ENCODE measurements at regions not wholly inside any gene's neighbourhood (a gene's known extent, or its start where the extent isn't known, plus 50 kb on each side); places are given as distances from the start of the nearest gene placed in this dataset.

DNA sequence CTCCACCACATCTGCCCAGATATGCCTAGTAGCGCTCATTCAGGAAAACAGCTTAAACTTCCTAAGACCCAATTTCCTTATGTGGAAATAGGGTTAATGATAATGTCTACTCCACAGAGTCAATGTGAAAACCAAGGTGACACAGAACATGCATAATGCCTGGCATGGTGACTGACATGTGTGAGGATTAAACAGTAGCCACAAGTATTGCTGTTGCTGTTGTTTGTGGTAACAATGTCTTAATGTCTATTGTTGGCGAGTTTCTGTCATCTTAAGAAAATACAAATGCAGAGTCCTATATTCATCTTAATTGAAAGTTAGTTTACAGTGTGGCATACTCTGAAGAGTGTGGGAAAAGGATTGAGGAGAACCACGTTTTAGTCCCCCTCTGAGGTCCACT, 75.6 kb upstream of the NGF start:
- DNase-seq (ENCODE audit: low read depth) = no peak

DNA sequence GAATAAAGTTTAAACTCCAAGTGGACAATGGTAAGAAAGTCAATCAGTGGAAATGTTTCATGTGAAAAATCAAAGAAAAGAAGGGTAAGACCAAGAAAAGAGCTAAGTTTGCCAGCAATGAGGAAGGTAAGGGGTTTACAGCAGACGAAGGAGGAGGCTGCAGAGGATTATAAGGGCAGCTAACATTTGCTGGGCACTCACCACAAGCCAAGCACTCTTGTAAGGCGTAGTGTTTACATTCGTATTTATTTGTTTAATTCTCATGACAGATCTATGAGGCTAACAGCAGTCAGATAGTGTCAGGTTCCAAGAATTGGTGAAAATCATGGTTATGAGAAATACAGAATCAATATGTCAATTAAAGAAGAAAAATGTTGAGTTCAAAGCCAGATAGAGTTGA, 75.2 kb upstream of the NGF start:
- no peak for DNase-seq (ENCODE audit: low read depth)

DNA sequence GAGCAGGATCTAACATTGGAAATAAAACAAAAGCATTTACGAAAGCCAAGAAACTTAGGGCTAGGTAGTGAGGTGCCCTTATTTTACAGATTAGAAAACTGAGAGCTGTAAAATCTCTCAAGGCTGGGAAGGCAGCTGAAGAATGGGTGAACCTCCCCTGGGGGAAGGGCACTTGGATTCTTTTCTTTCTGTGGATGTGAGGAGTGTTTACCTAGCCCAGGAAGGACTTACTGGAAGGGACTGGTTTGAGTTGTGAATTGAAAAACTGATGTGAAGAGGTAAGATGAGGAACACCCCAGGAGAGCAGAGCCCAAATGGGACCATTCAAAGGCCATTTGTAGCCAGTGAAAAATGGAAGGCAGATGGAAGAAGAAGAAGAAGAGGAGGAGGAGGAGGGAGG, 74.7 kb upstream of the NGF start:
- no peak for DNase-seq (ENCODE audit: low read depth)

DNA sequence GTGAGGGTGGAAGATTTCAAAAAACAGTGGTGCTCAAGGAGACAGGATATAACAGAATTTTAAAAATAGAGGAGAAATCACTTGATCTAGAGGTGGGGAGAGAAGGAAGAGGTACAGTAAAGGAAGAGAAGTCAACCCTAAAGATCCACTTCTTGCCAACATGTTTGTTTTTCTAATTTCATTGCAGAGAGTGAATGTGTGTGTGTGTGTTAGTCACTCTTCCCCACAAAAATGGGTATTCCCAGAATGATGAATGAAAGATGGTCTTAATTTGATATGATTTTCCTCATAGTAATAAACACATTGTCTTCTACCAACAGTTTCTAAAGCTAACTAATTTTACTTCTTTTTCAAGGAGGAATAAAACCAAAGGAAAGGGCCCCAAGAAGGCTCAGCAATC, 74.2 kb upstream of the NGF start:
- no peak for DNase-seq (ENCODE audit: low read depth)

DNA sequence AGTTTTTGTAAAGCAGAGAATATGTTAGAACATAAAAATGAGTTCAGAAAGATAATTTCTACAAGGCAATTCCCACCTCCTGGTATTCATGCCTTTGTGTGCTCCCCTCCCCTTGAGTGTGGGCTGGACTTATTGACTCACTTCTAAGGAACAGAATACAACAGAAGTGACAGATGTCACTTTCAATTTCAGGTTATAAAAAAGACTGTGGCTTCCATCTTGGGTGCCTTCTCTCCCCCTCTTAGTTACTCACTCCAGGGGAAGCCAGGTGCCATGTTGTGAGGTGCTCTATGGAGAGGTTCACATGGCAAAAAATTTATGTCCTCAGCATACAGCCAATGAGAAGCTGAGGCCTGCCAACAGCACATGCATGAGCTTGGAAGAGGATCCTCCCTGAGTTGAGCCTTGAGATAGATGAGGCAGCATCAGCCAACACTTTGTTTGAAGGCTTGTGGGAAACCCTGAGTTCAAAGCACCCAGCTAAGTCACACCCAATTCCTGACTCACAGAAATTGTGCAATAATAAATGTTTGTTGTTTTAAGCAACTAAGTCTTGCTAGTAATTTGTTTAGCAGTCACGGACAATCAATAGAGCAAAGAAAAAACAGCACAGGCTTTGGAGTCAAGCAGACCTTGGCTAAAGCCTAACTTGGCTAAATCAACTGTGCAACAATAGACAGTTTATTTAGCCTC, 73.5 kb upstream of the NGF start:
- no peak for DNase-seq (ENCODE audit: low read depth)

DNA sequence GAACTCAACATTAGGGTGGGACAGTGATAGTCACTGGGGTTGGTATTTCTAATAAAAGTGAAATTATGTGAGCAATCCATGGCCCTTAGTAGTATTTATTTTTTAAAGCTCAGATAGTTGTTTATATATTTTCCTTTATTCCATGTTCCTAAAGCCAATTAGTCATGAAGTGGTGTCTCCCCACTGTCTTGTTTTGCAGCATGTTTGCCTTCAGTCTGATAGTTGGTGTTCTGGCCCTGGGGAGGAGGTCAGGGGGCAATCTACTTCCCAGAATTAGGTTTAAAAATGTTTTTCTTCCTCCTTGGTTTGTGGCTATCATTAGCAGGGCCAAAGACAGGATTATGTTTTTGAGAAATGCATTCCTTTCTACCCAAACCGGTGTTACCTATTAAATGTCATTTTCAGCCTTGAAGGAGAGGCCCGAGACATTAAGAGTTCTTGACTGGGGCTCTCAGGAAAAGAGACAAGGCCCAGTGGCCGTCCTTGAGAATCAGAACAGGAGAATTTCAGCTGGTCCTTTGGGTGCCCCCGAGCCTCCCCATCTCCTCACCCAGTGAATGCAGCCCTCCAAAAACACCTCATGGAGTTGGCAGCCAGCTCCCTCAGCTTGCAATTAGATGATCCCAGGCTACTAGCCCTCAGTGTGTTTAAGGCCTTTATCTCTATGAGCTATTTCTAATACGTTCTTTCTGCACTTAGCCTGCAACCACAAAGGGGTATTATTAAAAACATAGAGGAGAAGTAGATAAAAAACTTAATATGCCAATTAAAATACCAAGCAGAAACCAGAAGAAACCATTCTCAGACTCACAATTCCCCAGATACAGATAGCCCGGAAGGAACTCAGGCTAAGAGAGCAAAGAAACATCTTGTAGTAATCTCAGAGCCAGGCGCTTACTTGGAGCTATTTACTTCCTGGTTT, 71.3 kb upstream of the NGF start:
- no peak for DNase-seq (ENCODE audit: low read depth)

DNA sequence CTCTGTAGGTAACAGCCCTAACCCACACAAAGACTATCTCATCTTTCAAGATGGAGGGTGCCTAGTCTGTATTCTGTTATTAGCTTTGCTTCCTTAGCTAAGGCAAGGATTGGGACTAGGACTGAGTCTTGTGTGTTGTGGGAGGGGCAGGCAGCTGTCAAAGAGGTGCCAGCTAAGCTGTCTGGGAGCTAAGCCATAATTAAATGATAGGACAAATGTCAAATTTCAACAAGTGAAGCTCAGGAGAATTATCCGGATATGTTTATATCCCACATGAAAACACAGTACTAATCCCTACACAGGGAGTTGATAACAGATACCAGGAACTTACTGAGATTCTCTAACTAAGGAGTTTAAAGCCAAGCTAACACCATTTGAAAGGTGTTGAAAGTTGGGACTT, 70.5 kb upstream of the NGF start:
- DNase-seq (ENCODE audit: low read depth) = no peak

DNA sequence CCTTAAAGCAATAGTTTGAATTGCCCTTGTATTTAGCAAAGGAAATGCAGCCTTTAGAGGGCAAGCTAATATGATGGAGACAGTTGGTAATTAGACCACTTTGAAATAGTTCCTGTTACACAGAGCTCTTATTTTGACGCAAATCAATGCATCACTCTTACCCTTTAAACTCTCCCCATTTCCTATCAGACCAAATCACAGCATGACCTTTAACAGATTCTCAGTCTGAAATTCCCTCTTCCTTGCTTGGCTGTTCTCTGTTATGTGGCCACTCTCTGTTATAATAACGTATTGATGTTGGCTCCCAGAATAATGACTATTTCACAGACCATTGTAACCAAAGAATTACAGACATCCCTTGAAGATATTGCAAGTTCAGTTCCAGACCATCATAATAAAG, 66.9 kb upstream of the NGF start:
- DNase-seq (ENCODE audit: low read depth) = no peak

DNA sequence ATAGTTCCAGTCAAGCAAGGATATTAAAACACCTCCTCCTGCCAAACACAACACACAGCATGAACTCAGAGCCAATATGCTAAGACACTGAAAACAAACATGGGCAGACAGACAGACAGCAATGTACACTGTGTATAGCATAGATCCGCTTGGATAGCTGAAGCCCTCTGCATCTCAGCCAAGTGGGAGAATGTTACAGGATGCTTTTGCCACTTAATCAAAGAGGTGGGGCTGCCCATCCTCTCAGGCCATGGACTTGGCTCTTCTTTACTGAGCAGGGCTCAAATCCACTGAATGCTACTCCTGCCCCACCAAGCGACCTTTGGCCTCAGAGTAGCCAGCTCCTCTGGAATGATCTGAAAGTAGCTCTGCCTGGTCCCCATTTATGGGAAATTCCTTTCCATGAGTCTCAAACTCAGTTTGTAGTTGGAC, 64.7 kb upstream of the NGF start:
- DNase-seq (ENCODE audit: low read depth) = no peak

DNA sequence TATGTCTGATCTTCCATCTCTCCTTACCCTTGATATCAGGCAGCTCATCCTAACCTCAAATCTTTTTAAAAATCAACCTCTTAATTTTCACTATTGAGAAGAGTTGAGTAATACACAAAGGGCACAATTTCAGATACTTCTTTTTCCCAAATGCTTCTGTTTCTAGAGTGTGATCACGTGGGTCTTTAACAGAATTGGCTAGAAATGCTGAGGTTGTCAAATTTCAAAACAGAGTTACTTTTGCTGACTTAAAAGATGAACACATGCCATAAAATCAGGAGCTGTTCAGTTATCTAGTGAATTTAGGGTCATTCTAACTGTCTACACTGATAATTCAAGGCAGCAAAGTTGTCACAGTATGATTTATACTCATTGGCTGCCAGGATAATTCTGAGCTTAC, 63.6 kb upstream of the NGF start:
- no peak for DNase-seq (ENCODE audit: low read depth)

DNA sequence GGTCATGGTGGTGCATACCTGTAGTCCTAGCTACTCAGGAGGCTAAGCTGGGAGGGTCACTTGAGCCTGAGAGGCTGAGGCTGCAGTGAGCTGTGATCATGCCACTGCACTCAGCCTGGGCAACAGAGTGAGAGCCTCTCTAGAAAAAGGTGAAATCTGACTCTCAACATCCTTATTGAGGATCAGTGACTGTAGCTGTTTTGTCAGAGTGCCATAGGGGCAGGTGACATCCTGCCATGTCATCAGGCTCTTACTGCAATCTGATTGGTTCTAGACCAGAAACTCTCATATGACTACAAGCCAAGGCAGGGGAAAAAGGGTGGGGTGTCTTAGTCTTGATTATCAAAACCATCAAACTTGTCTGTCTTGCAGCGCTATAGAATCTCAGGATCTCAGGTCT, 62.8 kb upstream of the NGF start:
- DNase-seq (ENCODE audit: low read depth) = no peak

DNA sequence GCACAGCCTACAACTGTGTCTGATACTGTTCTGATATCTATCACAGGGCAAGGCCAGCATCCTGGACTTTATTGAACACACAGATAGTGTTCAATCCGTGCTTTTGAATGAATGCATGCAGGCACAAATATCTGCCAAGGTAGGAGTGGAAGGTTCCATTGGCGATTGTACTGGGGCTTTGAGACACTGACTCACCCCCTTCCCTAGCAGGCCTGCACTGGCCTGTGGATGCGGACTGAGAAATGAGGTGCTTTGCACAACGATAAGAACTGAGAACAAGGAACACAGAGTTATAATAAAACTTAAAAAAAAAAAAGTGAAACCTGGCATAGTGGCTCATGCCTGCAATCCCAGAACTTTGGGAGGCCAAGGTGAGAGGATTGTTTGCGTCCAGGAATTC, 62.4 kb upstream of the NGF start:
- DNase-seq (ENCODE audit: low read depth) = no peak

DNA sequence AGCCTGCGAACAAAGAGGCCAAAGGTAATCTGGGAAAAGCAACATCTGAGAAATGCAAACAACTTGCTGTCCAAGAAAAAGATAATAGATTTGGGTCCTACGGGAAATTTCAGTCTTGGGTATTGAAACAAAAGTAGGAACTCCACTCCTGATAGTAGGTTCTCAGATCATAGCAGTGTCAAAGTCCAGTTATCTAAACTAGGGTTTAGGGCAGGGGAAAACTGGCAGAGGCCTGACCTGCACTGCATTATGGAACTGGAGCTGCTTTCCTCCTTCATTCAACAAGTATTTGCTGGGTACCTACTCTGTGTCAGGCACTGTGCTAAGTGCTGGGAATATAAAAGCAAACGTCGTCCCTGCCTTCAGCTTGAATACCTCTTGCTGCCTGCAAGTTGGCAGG, 60.7 kb upstream of the NGF start:
- DNase-seq (ENCODE audit: low read depth) = no peak
